CD4-positive, alpha-beta T cell treated with Interleukin-4 for 4 hours (primary cell): ENCODE measurements at regions not wholly inside any gene's neighbourhood (a gene's known extent, or its start where the extent isn't known, plus 50 kb on each side); places are given as distances from the start of the nearest gene placed in this dataset.

Experiments
- DNase-seq: peaks from one replicate; pipeline ENCODE4 v3.0.0-alpha.2; 2020

GRCh38 chr2:239520811-239521517, 120.1 kb upstream of the HDAC4 start:
- DNase-seq = no peak

- no peak for DNase-seq
Observed at GRCh38 chr2:239519921-239520585, 119.2 kb upstream of the HDAC4 start.

GRCh38 chr2:239519089-239519920, 118.5 kb upstream of the HDAC4 start:
- DNase-seq = no peak

GRCh38 chr2:239518286-239519088, 117.7 kb upstream of the HDAC4 start:
- DNase-seq = no peak

- no peak for DNase-seq
Observed at GRCh38 chr2:239517686-239518085, 116.9 kb upstream of the HDAC4 start.

- no peak for DNase-seq
Observed at GRCh38 chr2:239516954-239517305, 116.1 kb upstream of the HDAC4 start.

GRCh38 chr2:239516286-239516953, 115.6 kb upstream of the HDAC4 start:
- DNase-seq = no peak

GRCh38 chr2:239514754-239515530, 114.1 kb upstream of the HDAC4 start:
- no peak for DNase-seq

GRCh38 chr2:239512054-239512453, 111.2 kb upstream of the HDAC4 start:
- no peak for DNase-seq

- no peak for DNase-seq
Observed at GRCh38 chr2:239509373-239510143, 108.7 kb upstream of the HDAC4 start.

- DNase-seq = no peak
Observed at GRCh38 chr2:239508261-239508660, 107.4 kb upstream of the HDAC4 start.

- DNase-seq = no peak
Observed at GRCh38 chr2:239507576-239508258, 106.9 kb upstream of the HDAC4 start.

- DNase-seq = no peak
Observed at GRCh38 chr2:239506961-239507360, 106.1 kb upstream of the HDAC4 start.

GRCh38 chr2:239506101-239506857, 105.5 kb upstream of the HDAC4 start:
- DNase-seq = no peak

- DNase-seq = no peak
Observed at GRCh38 chr2:239504643-239505235, 103.9 kb upstream of the HDAC4 start.

GRCh38 chr2:239502430-239503186, 101.8 kb upstream of the HDAC4 start:
- DNase-seq = no peak

GRCh38 chr2:239500574-239501550, 100.0 kb upstream of the HDAC4 start:
- DNase-seq = no peak
